ENCODE measurements at regions not wholly inside any gene's neighbourhood (a gene's known extent, or its start where the extent isn't known, plus 50 kb on each side); places are given as distances from the start of the nearest gene placed in this dataset.

- no peak for DNase-seq (ENCODE audit: low read depth)
Observed at GRCh38 chr2:22817197-22817596, 567.8 kb upstream of the KLHL29 start.

GRCh38 chr2:22821458-22821857 is 563.5 kb upstream of the KLHL29 start:
- DNase-seq (ENCODE audit: low read depth) = no peak

DNA sequence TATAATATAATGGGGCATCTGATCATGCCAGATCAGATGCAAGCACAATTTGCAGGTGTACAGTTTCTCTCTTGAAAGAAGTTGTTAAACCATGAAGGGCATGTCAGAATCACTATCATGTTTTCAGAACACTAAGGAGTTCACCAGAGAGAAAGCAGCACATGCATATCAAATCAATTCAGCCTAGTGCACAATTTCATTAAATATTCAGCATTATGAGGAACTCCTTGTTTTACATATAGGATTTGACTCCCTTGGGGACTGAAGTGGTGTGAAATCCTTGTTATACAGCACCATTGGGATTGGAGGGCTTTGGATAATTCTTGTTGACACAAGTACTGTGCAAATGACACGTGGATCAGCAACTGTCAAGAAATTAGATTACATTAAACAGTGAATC is 562.1 kb upstream of the KLHL29 start:
- DNase-seq (ENCODE audit: low read depth) = no peak

DNA sequence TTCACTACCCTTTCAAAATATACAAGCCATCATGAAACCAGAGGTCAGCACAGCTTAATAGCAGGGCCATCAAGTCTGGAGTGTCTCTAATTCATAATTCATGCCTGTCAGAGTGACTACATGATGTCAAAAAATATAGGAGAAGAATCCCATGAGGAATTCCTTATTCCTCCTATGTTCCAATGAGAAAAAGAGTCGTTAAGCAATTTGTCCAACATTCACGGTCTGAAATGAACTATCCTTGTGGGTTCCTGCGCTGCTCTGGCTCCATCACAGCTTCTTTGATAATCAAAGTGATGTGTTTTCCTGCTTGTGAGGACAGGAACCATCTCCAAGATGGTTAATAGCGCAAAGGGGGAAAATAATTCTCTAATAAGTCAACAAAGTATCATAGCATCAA is 560.4 kb upstream of the KLHL29 start:
- no peak for DNase-seq (ENCODE audit: low read depth)

- no peak for DNase-seq (ENCODE audit: low read depth)
Observed at GRCh38 chr2:22826703-22827102, 558.3 kb upstream of the KLHL29 start.

DNA sequence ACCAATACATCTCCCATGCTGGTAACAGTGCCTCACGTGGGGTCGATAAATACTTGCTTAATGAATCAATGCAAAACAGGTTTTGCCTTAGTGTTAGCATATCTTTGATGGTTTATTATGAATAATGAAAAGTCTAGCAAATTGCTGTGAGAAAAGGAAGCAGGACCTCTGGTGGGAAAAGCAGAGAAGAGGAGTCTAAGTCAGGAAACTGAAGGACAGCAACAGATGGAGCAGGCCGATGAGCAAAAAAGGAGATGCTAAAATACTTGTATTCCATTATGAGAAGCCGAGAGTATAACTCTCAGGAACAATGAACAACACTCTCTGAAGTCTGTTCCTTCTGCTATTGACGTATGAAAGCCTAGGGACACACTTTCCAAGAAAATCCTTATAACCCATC is 555.2 kb upstream of the KLHL29 start:
- no peak for DNase-seq (ENCODE audit: low read depth)

DNA sequence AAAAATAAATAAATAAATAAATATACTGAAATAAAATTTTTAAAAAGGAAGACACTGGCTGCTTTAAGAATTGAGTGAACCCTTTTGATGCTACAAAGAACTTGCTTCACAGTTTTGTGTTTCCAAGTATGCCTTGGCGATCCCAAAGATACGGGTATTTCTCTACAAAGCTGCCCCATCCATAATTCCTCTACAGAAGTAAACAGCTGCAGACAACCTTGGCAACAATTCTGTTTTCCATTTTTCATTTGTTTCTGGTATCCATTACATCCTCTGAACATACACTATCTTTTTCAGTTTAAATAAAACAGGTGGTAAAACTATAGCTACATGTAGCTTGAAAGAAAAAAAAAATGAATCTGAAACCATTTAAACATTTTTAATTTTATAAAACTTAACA is 552.8 kb upstream of the KLHL29 start:
- no peak for DNase-seq (ENCODE audit: low read depth)

- no peak for DNase-seq (ENCODE audit: low read depth)
Observed at GRCh38 chr2:22838461-22838860, 546.5 kb upstream of the KLHL29 start.

DNA sequence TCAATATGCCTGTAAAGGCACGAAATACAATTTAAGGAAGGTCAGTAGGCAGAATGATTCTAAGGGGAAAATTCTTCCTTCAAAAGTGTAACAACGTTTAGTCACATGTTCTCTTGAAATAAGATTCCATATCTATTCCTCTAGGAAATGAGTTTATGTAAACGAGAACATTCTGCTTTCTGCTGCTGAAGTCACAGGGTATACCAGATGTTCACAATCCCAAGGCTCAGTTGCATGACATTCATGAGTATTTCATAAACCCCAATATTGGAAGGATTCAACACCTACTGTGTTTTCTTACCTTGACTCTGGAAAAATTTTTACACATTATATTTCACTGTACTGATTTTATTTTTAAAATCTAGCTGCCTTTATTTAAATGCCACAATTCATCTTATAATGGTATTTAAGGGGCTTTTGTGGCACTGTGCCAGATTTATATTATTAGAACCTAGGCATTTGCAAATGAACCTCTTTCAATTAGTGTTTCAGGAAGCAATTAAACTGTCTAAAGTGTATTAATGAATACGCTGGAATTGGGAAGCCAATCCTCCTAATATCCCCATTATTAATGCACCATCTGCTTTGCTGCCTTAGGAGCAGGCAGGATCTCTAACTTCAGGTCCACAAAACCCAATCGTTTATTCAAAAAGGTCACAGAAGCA is 542.6 kb upstream of the KLHL29 start:
- no peak for DNase-seq (ENCODE audit: low read depth)

- DNase-seq (ENCODE audit: low read depth) = no peak
Observed at GRCh38 chr2:22843919-22844537, 541.0 kb upstream of the KLHL29 start.

GRCh38 chr2:22850310-22850709 is 534.7 kb upstream of the KLHL29 start:
- DNase-seq (ENCODE audit: low read depth) = no peak

DNA sequence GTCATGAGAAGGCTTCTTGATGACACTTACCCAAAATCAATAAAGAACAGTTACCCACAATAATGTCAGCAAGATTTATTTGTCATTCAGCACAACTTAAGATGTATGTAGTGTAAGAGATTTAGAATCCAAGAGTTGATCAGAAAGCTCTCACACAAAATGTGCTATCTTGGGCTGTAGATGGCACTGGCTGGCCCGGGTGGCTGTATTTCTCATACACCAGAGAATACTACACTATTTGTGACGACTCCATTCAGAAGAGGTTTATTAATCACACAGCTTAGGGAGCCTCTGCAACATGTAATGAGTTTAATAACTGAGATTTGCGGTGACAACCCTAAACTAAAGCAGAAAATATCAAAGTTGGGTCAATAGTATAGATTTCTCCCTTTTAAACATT is 530.4 kb upstream of the KLHL29 start:
- no peak for DNase-seq (ENCODE audit: low read depth)

DNA sequence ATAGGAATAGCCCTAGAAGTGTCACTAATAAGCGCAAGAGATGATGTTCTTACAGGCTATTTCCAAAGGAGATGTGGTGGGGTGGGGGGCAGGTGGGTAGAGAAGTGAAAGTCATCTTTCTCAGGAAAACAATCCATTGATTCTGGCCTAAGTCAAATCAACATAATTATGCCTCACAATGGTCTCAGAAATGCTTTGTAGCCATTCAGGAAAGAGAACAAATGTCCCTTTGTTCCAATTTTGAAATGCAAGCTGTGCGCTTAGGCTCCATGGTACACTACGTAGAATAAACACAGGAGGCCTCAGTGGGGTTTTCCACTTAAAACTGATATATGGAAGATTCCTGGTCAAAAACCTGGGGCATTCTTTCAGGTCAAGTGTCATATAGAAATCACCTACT is 529.9 kb upstream of the KLHL29 start:
- DNase-seq (ENCODE audit: low read depth) = no peak

GRCh38 chr2:22855761-22856184 is 529.2 kb upstream of the KLHL29 start:
- DNase-seq (ENCODE audit: low read depth) = no peak

DNA sequence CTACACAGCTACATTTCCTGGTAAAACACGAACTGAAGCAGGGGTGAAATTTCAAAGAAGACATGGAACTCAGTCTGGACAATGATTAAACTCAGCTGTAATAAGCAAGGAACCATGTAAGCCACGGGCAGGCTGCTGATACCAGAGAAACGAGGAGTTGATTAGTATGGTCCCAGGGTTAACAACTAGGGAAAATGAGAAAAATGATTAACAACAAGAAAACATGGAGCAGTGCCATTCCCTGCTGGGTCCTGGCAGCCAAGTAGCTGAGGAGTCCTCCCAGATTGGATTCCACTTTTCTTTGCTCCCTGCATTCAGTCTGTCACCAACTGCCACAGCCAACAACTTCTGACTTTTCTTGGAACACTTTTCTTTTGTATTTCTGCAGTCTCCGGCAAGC is 517.0 kb upstream of the KLHL29 start:
- DNase-seq (ENCODE audit: low read depth) = no peak

- DNase-seq (ENCODE audit: low read depth) = no peak
Observed at GRCh38 chr2:22878121-22878520, 506.9 kb upstream of the KLHL29 start.

DNA sequence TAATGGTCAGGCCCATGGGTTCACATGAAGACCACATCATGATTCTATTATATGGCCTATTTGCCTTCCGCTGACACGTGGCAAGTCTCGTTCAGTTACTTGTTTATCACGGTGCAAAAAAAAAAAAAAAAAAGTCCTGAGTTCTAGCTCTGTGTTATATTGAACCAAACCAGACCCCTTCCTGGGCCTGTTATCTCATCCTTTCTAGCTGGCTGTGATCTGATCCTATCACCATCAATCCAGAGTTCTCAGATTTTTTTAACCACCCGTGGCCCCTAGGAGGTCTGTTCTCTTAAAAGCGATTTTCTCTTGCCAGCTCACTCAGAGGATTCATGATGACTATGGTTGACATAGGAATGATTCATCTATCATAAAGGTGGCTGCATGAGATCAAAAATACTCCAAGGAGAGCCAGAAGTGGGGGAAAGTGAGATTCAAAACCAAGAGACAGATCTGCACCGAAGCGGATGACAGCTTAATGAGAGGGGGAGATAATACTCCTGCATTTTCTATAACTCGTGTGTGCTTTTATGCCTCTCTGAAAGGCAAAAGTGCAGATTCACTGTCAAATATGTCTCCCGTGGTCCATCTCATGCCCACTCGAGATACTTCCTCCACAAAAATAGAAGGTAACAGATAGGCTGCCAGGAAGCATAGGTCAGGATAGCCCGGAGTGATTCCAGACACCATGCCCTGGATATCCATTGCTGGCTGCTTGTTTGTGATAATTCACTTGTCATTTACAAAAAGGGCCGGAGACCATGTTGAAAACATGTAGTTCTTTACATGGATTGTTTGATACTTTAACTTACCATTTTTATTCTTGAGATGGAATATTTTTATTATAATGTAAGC is 505.7 kb upstream of the KLHL29 start:
- DNase-seq (ENCODE audit: low read depth) = no peak

- DNase-seq (ENCODE audit: low read depth) = no peak
Observed at GRCh38 chr2:22880161-22880560, 504.8 kb upstream of the KLHL29 start.

DNA sequence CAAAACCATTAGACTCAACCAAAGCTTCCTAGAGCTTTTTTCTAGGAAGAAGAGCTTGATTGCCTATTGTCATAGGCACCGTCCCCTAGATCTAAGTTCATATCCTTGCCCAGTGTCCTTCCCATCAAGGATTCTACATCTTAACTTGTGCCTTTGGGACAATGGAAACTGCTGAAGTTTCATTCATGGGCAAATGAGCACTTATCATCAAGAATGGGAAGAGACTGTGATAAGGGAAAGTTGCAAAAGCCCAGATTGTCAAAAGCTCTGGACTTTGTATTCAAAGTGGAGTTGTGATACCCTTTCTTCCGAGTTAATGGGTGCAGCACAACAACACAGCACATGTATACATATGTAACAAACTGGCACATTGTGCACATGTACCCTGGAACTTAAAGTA is 503.0 kb upstream of the KLHL29 start:
- no peak for DNase-seq (ENCODE audit: low read depth)

DNA sequence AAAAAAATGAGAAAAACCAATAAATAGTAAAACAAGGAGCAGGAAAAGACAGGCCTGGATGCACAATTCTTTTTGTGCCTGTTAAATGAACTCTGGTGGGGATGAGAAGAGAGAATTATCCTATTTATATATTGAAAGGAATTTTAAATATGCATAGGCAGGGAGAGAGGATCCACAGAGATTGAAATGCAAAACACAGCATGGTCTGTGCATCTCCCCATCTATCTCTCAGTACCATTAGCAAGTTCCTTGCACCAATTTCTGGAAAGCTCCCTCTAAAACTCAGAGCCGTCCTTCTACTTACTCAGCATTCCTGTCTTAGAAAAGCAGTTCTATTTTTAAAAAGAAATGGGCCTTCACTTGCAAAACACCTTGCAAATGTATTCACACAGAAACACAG is 502.3 kb upstream of the KLHL29 start:
- DNase-seq (ENCODE audit: low read depth) = no peak

GRCh38 chr2:22883054-22883453 is 501.9 kb upstream of the KLHL29 start:
- no peak for DNase-seq (ENCODE audit: low read depth)

DNA sequence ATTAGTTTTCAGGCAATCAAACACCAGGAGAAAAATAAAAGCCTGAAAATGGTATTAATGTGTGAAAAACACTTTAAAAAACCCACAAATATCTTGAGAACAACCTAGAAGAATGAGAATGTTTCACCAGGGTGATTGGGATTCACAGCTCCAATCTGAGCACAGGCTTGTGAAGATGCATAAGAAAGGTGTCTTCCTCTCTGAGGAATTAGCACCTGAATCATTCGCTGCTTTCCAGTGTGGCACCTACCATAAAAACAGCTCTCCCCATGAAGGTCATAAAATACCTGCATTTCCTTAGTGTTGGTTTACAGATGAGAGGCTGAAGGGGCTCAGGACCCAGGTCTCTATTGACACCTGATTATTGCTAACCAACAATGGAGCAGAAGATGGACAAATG is 499.7 kb upstream of the KLHL29 start:
- no peak for DNase-seq (ENCODE audit: low read depth)

- no peak for DNase-seq (ENCODE audit: low read depth)
Observed at GRCh38 chr2:22887426-22887825, 497.6 kb upstream of the KLHL29 start.
